IMR-90 (cell line): ENCODE measurements at regions not wholly inside any gene's neighbourhood (a gene's known extent, or its start where the extent isn't known, plus 50 kb on each side); places are given as distances from the start of the nearest gene placed in this dataset.

Experiments
- ATAC-seq: fragments of 200-7000 bp; cut with Tn5 transposase; 2 replicates; pipeline ENCODE4 v1.9.1; 2020; ENCODE audit warnings: low read depth, mild to moderate bottlenecking, moderate library complexity
- BruUV-seq: library from RNA; stranded (reverse); fragments of 400-500 nt; replicated peaks from 2 replicates; lab custom pipeline; 2021; lab: Mats Ljungman, UMichigan
- CTCF ChIA-PET: fragments of 300-600 bp; formaldehyde crosslinking; extraction: SDS; loops from one replicate; lab custom pipeline; 2021; ENCODE audit warnings: antibody characterized with exemption; lab: Yijun Ruan, JAX
- POLR2A ChIA-PET: fragments of 300-600 bp; sonication (Branson Sonifier 250); formaldehyde crosslinking; loops from one replicate; lab custom pipeline; 2022; ENCODE audit warnings: antibody characterized with exemption; ENCODE audit not compliant: unreplicated experiment; lab: Charles Lee
- DNase-seq: peaks from one replicate; pipeline ENCODE4 v3.0.0; 2013
- H2AFZ ChIP-seq: replicated peaks from 2 replicates; pipeline ENCODE3; 2013; ENCODE audit warnings: low read length, mild to moderate bottlenecking; ENCODE audit not compliant: poor library complexity
- H2AK5ac ChIP-seq: 2 replicates; pipeline ENCODE4 v1.6.1; 2013; ENCODE audit warnings: low read depth, low read length, inconsistent platforms
- H2AK9ac ChIP-seq: replicated peaks from 2 replicates; pipeline ENCODE3; 2013; ENCODE audit warnings: mild to moderate bottlenecking, low read depth, low read length, moderate library complexity; ENCODE audit not compliant: poor library complexity
- H2BK120ac ChIP-seq: 2 replicates; pipeline ENCODE4 v1.6.1; 2013; ENCODE audit warnings: low read depth, low read length, inconsistent platforms
- H2BK15ac ChIP-seq: 3 replicates; pipeline ENCODE4 v1.6.1; 2013; ENCODE audit warnings: low read depth, low read length, inconsistent platforms
- H2BK20ac ChIP-seq: 2 replicates; pipeline ENCODE4 v1.6.1; 2013; ENCODE audit warnings: low read depth, mild to moderate bottlenecking, inconsistent platforms, low read length, moderate library complexity
- H2BK5ac ChIP-seq: 2 replicates; pipeline ENCODE4 v1.6.1; 2013; ENCODE audit warnings: mild to moderate bottlenecking, low read depth, low read length, inconsistent platforms; ENCODE audit not compliant: poor library complexity, severe bottlenecking
- H3K14ac ChIP-seq: replicated peaks from 2 replicates; pipeline ENCODE4 v1.6.1; 2013; ENCODE audit warnings: low read depth, low read length, inconsistent platforms
- H3K18ac ChIP-seq: 2 replicates; pipeline ENCODE4 v1.6.1; 2013; ENCODE audit warnings: low read depth, low read length, control low read depth
- H3K23ac ChIP-seq: 2 replicates; pipeline ENCODE4 v1.6.1; 2013; ENCODE audit warnings: low read depth, low read length, inconsistent platforms
- H3K27ac ChIP-seq: 2 replicates; pipeline ENCODE4 v1.5.1; 2013; ENCODE audit warnings: mild to moderate bottlenecking, control low read depth, low read length; ENCODE audit not compliant: insufficient read depth
- H3K27me3 ChIP-seq: 2 replicates; pipeline ENCODE4 v1.6.1; 2013; ENCODE audit warnings: low read length; ENCODE audit not compliant: control insufficient read depth, insufficient read depth
- H3K36me3 ChIP-seq: 2 replicates; pipeline ENCODE4 v1.6.1; 2013; ENCODE audit warnings: low read length, mixed read lengths; ENCODE audit not compliant: control insufficient read depth, insufficient read depth
- H3K4ac ChIP-seq: 2 replicates; pipeline ENCODE4 v1.6.1; 2013; ENCODE audit warnings: low read depth, low read length, inconsistent platforms
- H3K4me1 ChIP-seq: 2 replicates; pipeline ENCODE4 v1.6.1; 2013; ENCODE audit warnings: low read length, mixed read lengths; ENCODE audit not compliant: control insufficient read depth, insufficient read depth
- H3K4me2 ChIP-seq: 2 replicates; pipeline ENCODE4 v1.6.1; 2013; ENCODE audit warnings: low read depth, mild to moderate bottlenecking, control low read depth, low read length, moderate library complexity
- H3K4me3 ChIP-seq: 2 replicates; pipeline ENCODE4 v1.5.1; 2013; ENCODE audit warnings: low read depth, mild to moderate bottlenecking, control low read depth, low read length, moderate library complexity; ENCODE audit not compliant: insufficient read depth
- H3K56ac ChIP-seq: 2 replicates; pipeline ENCODE4 v1.6.1; 2013; ENCODE audit warnings: low read length, inconsistent platforms; ENCODE audit not compliant: insufficient read depth; ENCODE audit errors: extremely low read depth
- H3K79me1 ChIP-seq, 2 experiments: 2 replicates each; pipeline ENCODE4 v1.6.1; 2013; ENCODE audit warnings: low read length in 2 of 2, inconsistent platforms in 1 of 2, low read depth in 1 of 2
- H3K9ac ChIP-seq: 2 replicates; pipeline ENCODE4 v1.6.1; 2013; ENCODE audit warnings: low read depth, low read length, control low read depth
- H3K9me1 ChIP-seq: 2 replicates; pipeline ENCODE4 v1.6.1; 2013; ENCODE audit warnings: low read length, inconsistent platforms; ENCODE audit not compliant: insufficient read depth
- H3K9me3 ChIP-seq: 2 replicates; pipeline ENCODE4 v1.6.1; 2013; ENCODE audit warnings: low read length; ENCODE audit not compliant: control insufficient read depth, insufficient read depth
- H4K20me1 ChIP-seq: 2 replicates; pipeline ENCODE4 v1.6.1; 2013; ENCODE audit warnings: low read length, inconsistent platforms; ENCODE audit not compliant: insufficient read depth
- H4K5ac ChIP-seq: 2 replicates; pipeline ENCODE4 v1.6.1; 2013; ENCODE audit warnings: mild to moderate bottlenecking, low read depth, low read length, control low read depth
- H4K8ac ChIP-seq, 2 experiments: 2 replicates each; pipeline ENCODE4 v1.6.1; 2013; ENCODE audit warnings: low read depth in 2 of 2, low read length in 2 of 2, control low read depth in 1 of 2, inconsistent platforms in 1 of 2
- H4K91ac ChIP-seq: 2 replicates; pipeline ENCODE4 v1.6.1; 2013; ENCODE audit warnings: low read depth, low read length, inconsistent platforms; ENCODE audit not compliant: insufficient read depth
- BHLHE40 ChIP-seq: fragments of 150-350 bp; IDR thresholded peaks from 2 replicates; pipeline ENCODE4 v1.6.1; 2016; ENCODE audit warnings: mild to moderate bottlenecking, low read depth, low read length
- CEBPB ChIP-seq: IDR thresholded peaks from 2 replicates; pipeline ENCODE4 v1.6.1; 2012; ENCODE audit warnings: low read depth, low read length, improper control_type of control experiment
- CHD1 ChIP-seq: IDR thresholded peaks from 2 replicates; pipeline ENCODE4 v1.6.1; 2012; ENCODE audit warnings: low read depth, low read length, improper control_type of control experiment
- CTCF ChIP-seq: conservative IDR thresholded peaks from 2 replicates; pipeline ENCODE4 v1.5.1; 2012; ENCODE audit warnings: mild to moderate bottlenecking, low read depth, low read length, improper control_type of control experiment
- ELK1 ChIP-seq: fragments of 150-350 bp; IDR thresholded peaks from 2 replicates; pipeline ENCODE4 v1.6.1; 2016; ENCODE audit warnings: low read depth, mild to moderate bottlenecking, low read length, moderate library complexity, borderline replicate concordance
- FOS ChIP-seq: fragments of 150-350 bp; IDR thresholded peaks from 2 replicates; pipeline ENCODE4 v1.6.1; 2016; ENCODE audit warnings: low read depth, low read length
- MAFK ChIP-seq: IDR thresholded peaks from 2 replicates; pipeline ENCODE4 v1.6.1; 2012; ENCODE audit warnings: low read depth, low read length, improper control_type of control experiment
- MAZ ChIP-seq: IDR thresholded peaks from 2 replicates; pipeline ENCODE4 v1.6.1; 2012; ENCODE audit warnings: low read depth, mild to moderate bottlenecking, low read length, improper control_type of control experiment, moderate library complexity, borderline replicate concordance
- MXI1 ChIP-seq: IDR thresholded peaks from 2 replicates; pipeline ENCODE4 v1.6.1; 2012; ENCODE audit warnings: low read depth, mild to moderate bottlenecking, low read length, moderate library complexity, borderline replicate concordance
- NFE2L2 ChIP-seq: fragments of 150-350 bp; IDR thresholded peaks from 2 replicates; pipeline ENCODE4 v1.6.1; 2016; ENCODE audit warnings: low read depth, mild to moderate bottlenecking, low read length
- POLR2A ChIP-seq: IDR thresholded peaks from 2 replicates; pipeline ENCODE4 v1.6.1; 2012; ENCODE audit warnings: mild to moderate bottlenecking, low read depth, low read length
- RAD21 ChIP-seq: IDR thresholded peaks from 2 replicates; pipeline ENCODE4 v1.6.1; 2012; ENCODE audit warnings: low read length, improper control_type of control experiment
- RCOR1 ChIP-seq: IDR thresholded peaks from 2 replicates; pipeline ENCODE4 v1.6.1; 2012; ENCODE audit warnings: mild to moderate bottlenecking, low read length, improper control_type of control experiment; ENCODE audit not compliant: insufficient replicate concordance
- RFX5 ChIP-seq: IDR thresholded peaks from 2 replicates; pipeline ENCODE4 v1.8.0; 2012; ENCODE audit warnings: low read depth, mild to moderate bottlenecking, low read length, moderate library complexity
- SMC3 ChIP-seq: fragments of 150-350 bp; IDR thresholded peaks from 2 replicates; pipeline ENCODE4 v1.6.1; 2016; ENCODE audit warnings: low read depth, mild to moderate bottlenecking, antibody characterized with exemption, low read length, moderate library complexity
- USF2 ChIP-seq: fragments of 150-350 bp; IDR thresholded peaks from 2 replicates; pipeline ENCODE4 v1.6.1; 2017; ENCODE audit warnings: mild to moderate bottlenecking, antibody characterized with exemption, low read length, low read depth
- WGBS, 2 experiments: methylation state at CpG; one replicate each; pipeline versions ENCODE4 v1.1.5 to v1.1.7; 2013; ENCODE audit warnings: missing lambda C conversion rate in 2 of 2; ENCODE audit not compliant: insufficient read length in 1 of 2; ENCODE audit errors: extremely low coverage in 2 of 2; 5-methylcytosine and 5-hydroxymethylcytosine counted together
- dilution Hi-C: fragments of 300-500 bp; cut with HindIII; formaldehyde crosslinking; loops from one replicate; pipeline ENCODE4 v1.14.3; 2018; ENCODE audit warnings: low sequenced_read_pairs; ENCODE audit not compliant: unreplicated experiment
- in situ Hi-C: fragments of 300-500 bp; cut with MboI; formaldehyde crosslinking; loops from 3 replicates; pipeline ENCODE4 v1.14.3; 2019; ENCODE audit warnings: low sequenced_read_pairs, inconsistent platforms, mixed read lengths
- intact Hi-C: fragments of 100-400 bp; cut with micrococcal nuclease; formaldehyde crosslinking; loops from 2 replicates; pipeline ENCODE4 v1.10.0; 2022

- Histone ChIP-seq H4K20me1 (no peaks in the 10 kb centered on the region), H3K56ac (no peak overlapping the region), H2AFZ (no peak overlapping the region), H2BK20ac (no peak overlapping the region), H3K23ac (no peak overlapping the region), H3K27me3 (no peaks in the 10 kb centered on the region), H3K27ac (no peak overlapping the region), H2AK9ac (no peak overlapping the region), H3K18ac (no peak overlapping the region), H3K9me3 (0 out of 2 replicates have a peak, but pooled peaks cover 3% of the 10 kb centered on the region), H3K14ac (no peak overlapping the region), H4K5ac (no peak overlapping the region), H3K9me1 (no peaks in the 10 kb centered on the region), H2BK5ac (no peak overlapping the region), H4K91ac (no peak overlapping the region), H2BK120ac (no peak overlapping the region), H3K36me3 (no peaks in the 10 kb centered on the region), H3K79me1 (no peaks in the 10 kb centered on the region), H2AK5ac (no peak overlapping the region), H4K8ac (no peak overlapping the region), H2BK15ac (no peak overlapping the region), H3K4me3 (no peak overlapping the region), H3K9ac (no peak overlapping the region), H3K4ac (no peak overlapping the region), H3K4me1 (no peaks in the 10 kb centered on the region), H3K4me2 (no peak overlapping the region)
- WGBS, 2 experiments = no CpG with 5 or more reads among the region's 1 CpG
- dilution Hi-C loops = no loop called here
- intact Hi-C loops = no loop called here
- ChIA-PET POLR2A (no interaction called here), CTCF (interaction anchor here (0.6 kb wide), 1 partner anchor 14 kb away, joined by 3 read pairs; no protein-coding TSS in a partner anchor)
- BruUV-seq = no TSS peak
- DNase-seq (no peak), ATAC-seq (no peak)
- no peak for TF ChIP-seq NFE2L2
- TF ChIP-seq USF2 = no peak
- TF ChIP-seq CEBPB = no peak
- TF ChIP-seq ELK1 = no peak
- TF ChIP-seq MAFK = no peak
- no peak for TF ChIP-seq RAD21
- TF ChIP-seq CTCF = no peak
- TF ChIP-seq BHLHE40 = no peak
- no peak for TF ChIP-seq SMC3
- TF ChIP-seq RFX5 = no peak
- no peak for TF ChIP-seq POLR2A
- no peak for TF ChIP-seq FOS
- no peak for TF ChIP-seq MAZ
- no peak for TF ChIP-seq MXI1
- TF ChIP-seq RCOR1 = no peak
- no peak for TF ChIP-seq CHD1
- in situ Hi-C loops = no loop called here
Measured at GRCh38 chr21:17085707-17086106, 427.1 kb upstream of the CXADR start.
